GM21367 (cell line): ENCODE measurements at regions not wholly inside any gene's neighbourhood (a gene's known extent, or its start where the extent isn't known, plus 50 kb on each side); places are given as distances from the start of the nearest gene placed in this dataset.
"Not testable (repeated sequence)": the region's sequence is repeated elsewhere in the genome, so short reads cannot be mapped to it uniquely, and the experiment has no call there.

Experiments used
- ATAC-seq: cut with Tn5 transposase; IDR thresholded peaks from one replicate; pipeline ENCODE4 v1.9.1; 2021; ENCODE audit not compliant: unreplicated experiment

- ATAC-seq, result no peak
Measured at GRCh38 chr5:87787625-87788256, 375.0 kb upstream of the CCNH start.

- no peak for ATAC-seq
Measured at GRCh38 chr5:87787086-87787485, 374.4 kb upstream of the CCNH start.

GRCh38 chr5:87786471-87786870, 373.7 kb upstream of the CCNH start:
- ATAC-seq, result no peak

- ATAC-seq, result no peak
Measured at GRCh38 chr5:87785554-87786335, 373.0 kb upstream of the CCNH start.

GRCh38 chr5:87784879-87785495, 372.3 kb upstream of the CCNH start:
- no peak for ATAC-seq

- ATAC-seq, result no peak
Measured at GRCh38 chr5:87784311-87784710, 371.6 kb upstream of the CCNH start.

GRCh38 chr5:87782916-87783315, 370.2 kb upstream of the CCNH start:
- ATAC-seq, result no peak

GRCh38 chr5:87781976-87782375, 369.2 kb upstream of the CCNH start:
- ATAC-seq, result no peak

- ATAC-seq, result peak; percentile 100
Measured at GRCh38 chr5:87780831-87781760, 368.4 kb upstream of the CCNH start.

GRCh38 chr5:87778876-87779275, 366.1 kb upstream of the CCNH start:
- no peak for ATAC-seq

- no peak for ATAC-seq
Measured at GRCh38 chr5:87777877-87778276, 365.1 kb upstream of the CCNH start.

GRCh38 chr5:87776785-87777184, 364.1 kb upstream of the CCNH start:
- ATAC-seq, result no peak

GRCh38 chr5:87776302-87776701, 363.6 kb upstream of the CCNH start:
- not testable (repeated sequence) for ATAC-seq

- no peak for ATAC-seq
Measured at GRCh38 chr5:87775228-87775627, 362.5 kb upstream of the CCNH start.

- no peak for ATAC-seq
Measured at GRCh38 chr5:87774804-87775203, 362.1 kb upstream of the CCNH start.

GRCh38 chr5:87770601-87771121, 357.9 kb upstream of the CCNH start:
- no peak for ATAC-seq

- no peak for ATAC-seq
Measured at GRCh38 chr5:87770016-87770570, 357.4 kb upstream of the CCNH start.

- ATAC-seq, result no peak
Measured at GRCh38 chr5:87769157-87769556, 356.4 kb upstream of the CCNH start.

- no peak for ATAC-seq
Measured at GRCh38 chr5:87768190-87768589, 355.5 kb upstream of the CCNH start.

GRCh38 chr5:87765009-87765408, 352.3 kb upstream of the CCNH start:
- no peak for ATAC-seq

- ATAC-seq, result no peak
Measured at GRCh38 chr5:87762631-87763030, 349.9 kb upstream of the CCNH start.
